WTC11 (cell line): ENCODE measurements at regions not wholly inside any gene's neighbourhood (a gene's known extent, or its start where the extent isn't known, plus 50 kb on each side); places are given as distances from the start of the nearest gene placed in this dataset.

Source experiments
- ATAC-seq: fragments of 200-7000 bp; cut with Tn5 transposase; 2 replicates; pipeline ENCODE4 v1.10.0; 2021; ENCODE audit warnings: mild to moderate bottlenecking, moderate library complexity
- CTCF ChIA-PET: fragments of 300-600 bp; sonication (Branson Sonifier 250); formaldehyde crosslinking; loops from one replicate; lab custom pipeline; 2021; ENCODE audit warnings: antibody characterized with exemption; lab: Charles Lee
- POLR2A ChIA-PET: fragments of 350-600 bp; sonication (Branson Sonifier 250); formaldehyde crosslinking; loops from one replicate; lab custom pipeline; 2021; ENCODE audit warnings: antibody characterized with exemption; lab: Charles Lee
- DNase-seq: peaks from one replicate; pipeline ENCODE4 v3.0.0; 2021; ENCODE audit warnings: low spot score
- H3K27ac Mint-ChIP-seq: 2 replicates; pipeline ENCODE4 v1.8.0; 2021; ENCODE audit warnings: mixed read lengths
- H3K27me3 Mint-ChIP-seq: 2 replicates; pipeline ENCODE4 v1.8.0; 2021; ENCODE audit warnings: low read depth, mild to moderate bottlenecking, moderate library complexity, mixed read lengths
- H3K36me3 Mint-ChIP-seq: 2 replicates; pipeline ENCODE4 v1.8.0; 2021; ENCODE audit warnings: mixed read lengths
- H3K4me1 Mint-ChIP-seq: 2 replicates; pipeline ENCODE4 v1.8.0; 2022; ENCODE audit warnings: mixed read lengths
- H3K4me3 Mint-ChIP-seq: 2 replicates; pipeline ENCODE4 v1.8.0; 2021; ENCODE audit warnings: mild to moderate bottlenecking, moderate library complexity, mixed read lengths
- H3K9me3 Mint-ChIP-seq: 2 replicates; pipeline ENCODE4 v1.8.0; 2021; ENCODE audit warnings: mixed read lengths
- ATF3 ChIP-seq: sonication (generic); formaldehyde crosslinking; conservative IDR thresholded peaks from 2 replicates; pipeline ENCODE4 v1.8.1; 2022; ENCODE audit warnings: mild to moderate bottlenecking, missing genetic modification reagents
- CREM ChIP-seq: sonication (generic); formaldehyde crosslinking; IDR thresholded peaks from 2 replicates; pipeline ENCODE4 v1.8.1; 2022; ENCODE audit warnings: mild to moderate bottlenecking, missing genetic modification reagents, moderate library complexity
- FOXK1 ChIP-seq: sonication (generic); formaldehyde crosslinking; IDR thresholded peaks from 2 replicates; pipeline ENCODE4 v1.8.0; 2022; ENCODE audit warnings: mild to moderate bottlenecking, moderate library complexity, missing genetic modification reagents
- FOXP1 ChIP-seq: sonication (generic); formaldehyde crosslinking; IDR thresholded peaks from 2 replicates; pipeline ENCODE4 v1.8.0; 2022; ENCODE audit warnings: missing genetic modification reagents, mild to moderate bottlenecking, moderate library complexity, borderline replicate concordance
- GABPB1 ChIP-seq: sonication (generic); formaldehyde crosslinking; IDR thresholded peaks from 2 replicates; pipeline ENCODE4 v1.8.1; 2023; ENCODE audit warnings: mild to moderate bottlenecking, missing genetic modification reagents
- IRF2 ChIP-seq: sonication (generic); formaldehyde crosslinking; IDR thresholded peaks from 2 replicates; pipeline ENCODE4 v1.8.0; 2022; ENCODE audit warnings: low read depth, missing genetic modification reagents, borderline replicate concordance
- JAZF1 ChIP-seq: fragments of 250-450 bp; sonication (Bioruptor Pico); IDR thresholded peaks from 2 replicates; pipeline ENCODE4 v1.9.0; 2021; ENCODE audit warnings: moderate library complexity, mild to moderate bottlenecking, inconsistent platforms
- JUN ChIP-seq: sonication (generic); formaldehyde crosslinking; IDR thresholded peaks from 2 replicates; pipeline ENCODE4 v1.8.0; 2023; ENCODE audit warnings: mild to moderate bottlenecking, missing genetic modification reagents
- KAT7 ChIP-seq: sonication (generic); formaldehyde crosslinking; IDR thresholded peaks from 2 replicates; pipeline ENCODE4 v1.8.1; 2023; ENCODE audit warnings: missing genetic modification reagents, mild to moderate bottlenecking, borderline replicate concordance
- MAX ChIP-seq: sonication (generic); formaldehyde crosslinking; IDR thresholded peaks from 2 replicates; pipeline ENCODE4 v1.8.0; 2022; ENCODE audit warnings: mild to moderate bottlenecking, missing genetic modification reagents
- NFE2L1 ChIP-seq: sonication (generic); formaldehyde crosslinking; IDR thresholded peaks from 2 replicates; pipeline ENCODE4 v1.8.1; 2023; ENCODE audit warnings: missing genetic modification reagents
- NR2C2 ChIP-seq: sonication (generic); formaldehyde crosslinking; IDR thresholded peaks from 2 replicates; pipeline ENCODE4 v1.8.0; 2022; ENCODE audit warnings: mild to moderate bottlenecking, missing genetic modification reagents
- NR3C1 ChIP-seq: sonication (generic); formaldehyde crosslinking; conservative IDR thresholded peaks from 2 replicates; pipeline ENCODE4 v1.8.1; 2023; ENCODE audit warnings: low read depth, mild to moderate bottlenecking, missing genetic modification reagents
- OVOL2 ChIP-seq: fragments of 250-450 bp; sonication (Bioruptor Pico); IDR thresholded peaks from 2 replicates; pipeline ENCODE4 v1.9.0; 2021; ENCODE audit warnings: mild to moderate bottlenecking, borderline replicate concordance
- PRDM15 ChIP-seq: sonication (generic); formaldehyde crosslinking; IDR thresholded peaks from 2 replicates; pipeline ENCODE4 v1.8.0; 2022; ENCODE audit warnings: missing genetic modification reagents
- RORB ChIP-seq: fragments of 250-450 bp; sonication (Bioruptor Pico); IDR thresholded peaks from 2 replicates; pipeline ENCODE4 v1.9.0; 2021; ENCODE audit warnings: mild to moderate bottlenecking
- STAT6 ChIP-seq: sonication (generic); formaldehyde crosslinking; conservative IDR thresholded peaks from 2 replicates; pipeline ENCODE4 v1.8.1; 2023; ENCODE audit warnings: mild to moderate bottlenecking, low read depth, missing genetic modification reagents, moderate library complexity
- ZBTB43 ChIP-seq: sonication (generic); formaldehyde crosslinking; IDR thresholded peaks from 2 replicates; pipeline ENCODE4 v1.8.1; 2023; ENCODE audit warnings: mild to moderate bottlenecking, missing genetic modification reagents
- ZNF423 ChIP-seq: fragments of 250-450 bp; sonication (Bioruptor Pico); IDR thresholded peaks from 2 replicates; pipeline ENCODE4 v2.1.2; 2022; ENCODE audit warnings: mild to moderate bottlenecking, moderate library complexity
- ZNF425 ChIP-seq: fragments of 250-450 bp; sonication (Bioruptor Pico); conservative IDR thresholded peaks from 2 replicates; pipeline ENCODE4 v1.9.0; 2021; ENCODE audit warnings: mild to moderate bottlenecking

GRCh38 chr4:79087071-79087470 is 147.8 kb upstream of the PAQR3 start (continued):
- TF ChIP-seq OVOL2 (CRISPR knock-in tag) (no peak), FOXP1 (CRISPR knock-in tag) (no peak), NR3C1 (no peak), CREM (CRISPR knock-in tag) (no peak), ZBTB43 (no peak), FOXK1 (no peak), ZNF423 (no peak), NFE2L1 (CRISPR knock-in tag) (no peak), JUN (no peak), IRF2 (no peak)

GRCh38 chr4:79083406-79084010 is 144.3 kb upstream of the PAQR3 start:
- H3K4me1 Mint-ChIP-seq, result peaks cover 13% of the 10 kb centered on the region
- no peak overlapping the region for H3K4me3 Mint-ChIP-seq
- peaks cover 6% of the 10 kb centered on the region for H3K36me3 Mint-ChIP-seq
- H3K27me3 Mint-ChIP-seq, result no peaks in the 10 kb centered on the region; the same call in 1 of the 2 replicates
- no peak for DNase-seq
- ATAC-seq, result peak; percentile 87
- no peak overlapping the region for H3K27ac Mint-ChIP-seq
- TF ChIP-seq ATF3 (CRISPR knock-in tag) (no peak), ZNF425 (no peak), JAZF1 (CRISPR knock-in tag) (no peak), STAT6 (CRISPR knock-in tag) (no peak), PRDM15 (CRISPR knock-in tag) (no peak), RORB (CRISPR knock-in tag) (no peak), GABPB1 (no peak), KAT7 (CRISPR knock-in tag) (no peak), MAX (no peak), NR2C2 (no peak)
- TF ChIP-seq, all 79 proteins: peak for 0
- ChIA-PET POLR2A (no interaction called here), CTCF (no interaction called here)
- H3K9me3 Mint-ChIP-seq, result peaks cover 5% of the 10 kb centered on the region
